GM18909 (cell line): ENCODE measurements at regions not wholly inside any gene's neighbourhood (a gene's known extent, or its start where the extent isn't known, plus 50 kb on each side); places are given as distances from the start of the nearest gene placed in this dataset.

Experiments
- ATAC-seq: cut with Tn5 transposase; IDR thresholded peaks from one replicate; pipeline ENCODE4 v1.9.1; 2021; ENCODE audit warnings: mild to moderate bottlenecking; ENCODE audit not compliant: unreplicated experiment, poor library complexity

DNA sequence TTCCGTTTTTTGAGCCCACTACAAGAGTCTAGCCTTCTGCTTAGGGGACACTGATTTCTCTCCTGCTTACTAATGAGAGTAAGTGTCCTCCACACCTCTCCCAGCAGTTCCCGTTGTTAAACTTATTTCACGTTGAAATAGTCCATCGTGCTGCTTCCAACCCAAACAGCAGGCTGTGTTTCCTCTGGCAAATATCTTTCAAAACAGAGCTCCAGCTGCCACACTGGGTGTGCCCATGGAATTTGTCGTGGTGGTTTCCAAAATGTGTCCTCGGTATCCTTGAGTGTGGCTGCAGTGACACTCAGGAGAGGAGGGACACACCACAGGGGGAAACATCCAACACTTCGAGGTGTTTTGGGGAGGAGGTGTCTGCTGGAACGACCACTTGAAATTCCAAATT is 176.5 kb upstream of the RALGAPA2 start:
- no peak for ATAC-seq

DNA sequence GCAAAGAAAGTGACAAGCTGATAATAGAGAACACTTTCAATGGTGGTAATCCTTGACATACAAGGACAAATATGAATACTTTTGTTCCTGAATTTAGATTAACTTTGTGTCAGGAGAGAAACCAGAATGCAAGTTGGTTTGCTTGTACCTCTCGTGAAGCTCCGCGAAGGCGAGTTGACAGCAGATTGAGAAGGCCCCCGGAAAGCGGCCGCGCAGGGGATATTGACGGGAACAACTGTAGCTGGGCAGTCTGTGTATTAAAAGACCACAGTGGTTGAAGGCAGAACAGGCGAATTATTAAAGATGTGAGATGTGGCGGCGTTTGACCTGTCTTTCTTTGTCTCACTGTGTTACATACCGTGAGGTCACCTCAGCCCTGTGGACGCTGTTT is 175.8 kb upstream of the RALGAPA2 start:
- ATAC-seq: no peak

GRCh38 chr20:20887593-20888265 is 175.3 kb upstream of the RALGAPA2 start:
- no peak for ATAC-seq

DNA sequence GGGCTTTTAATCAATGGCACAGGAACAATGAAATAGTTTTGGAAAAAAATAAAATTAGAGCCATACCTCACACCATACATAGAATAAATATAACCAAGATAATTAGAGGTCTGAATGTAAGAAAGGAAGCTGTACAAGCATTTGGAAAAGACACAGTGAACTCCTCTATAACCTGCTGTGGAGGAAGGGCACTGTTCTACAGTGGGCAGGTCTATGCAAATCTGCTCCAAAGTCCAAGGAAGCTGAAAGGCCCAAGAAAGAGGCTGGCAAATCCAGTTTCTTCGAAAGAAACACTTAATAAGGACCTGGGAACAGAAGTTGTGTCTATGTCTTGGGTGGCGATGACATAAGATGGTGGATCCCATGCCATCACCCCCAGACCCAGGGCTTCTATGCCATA is 169.4 kb upstream of the RALGAPA2 start:
- ATAC-seq: no peak

DNA sequence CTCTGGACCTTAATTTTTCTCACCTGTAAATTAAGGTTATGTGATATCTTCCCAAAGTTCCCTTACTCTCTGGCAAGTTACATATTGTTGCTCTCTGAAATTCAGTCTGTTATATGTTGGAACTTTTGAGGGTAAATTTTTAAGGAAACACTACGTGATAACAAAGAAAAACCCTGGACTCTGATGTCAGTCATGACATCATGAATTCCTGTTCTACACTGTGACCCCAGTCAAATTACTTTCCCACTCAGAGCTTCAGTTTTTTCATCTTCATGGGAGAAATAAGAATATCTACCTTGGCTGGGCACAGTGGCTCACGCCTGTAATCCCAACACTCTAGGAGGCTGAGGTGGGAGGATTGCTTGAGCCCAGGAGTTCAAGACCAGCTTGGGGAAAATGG is 164.6 kb upstream of the RALGAPA2 start:
- no peak for ATAC-seq

GRCh38 chr20:20875716-20876115 is 163.3 kb upstream of the RALGAPA2 start:
- ATAC-seq: no peak

GRCh38 chr20:20872428-20872827 is 160.0 kb upstream of the RALGAPA2 start:
- ATAC-seq: no peak

DNA sequence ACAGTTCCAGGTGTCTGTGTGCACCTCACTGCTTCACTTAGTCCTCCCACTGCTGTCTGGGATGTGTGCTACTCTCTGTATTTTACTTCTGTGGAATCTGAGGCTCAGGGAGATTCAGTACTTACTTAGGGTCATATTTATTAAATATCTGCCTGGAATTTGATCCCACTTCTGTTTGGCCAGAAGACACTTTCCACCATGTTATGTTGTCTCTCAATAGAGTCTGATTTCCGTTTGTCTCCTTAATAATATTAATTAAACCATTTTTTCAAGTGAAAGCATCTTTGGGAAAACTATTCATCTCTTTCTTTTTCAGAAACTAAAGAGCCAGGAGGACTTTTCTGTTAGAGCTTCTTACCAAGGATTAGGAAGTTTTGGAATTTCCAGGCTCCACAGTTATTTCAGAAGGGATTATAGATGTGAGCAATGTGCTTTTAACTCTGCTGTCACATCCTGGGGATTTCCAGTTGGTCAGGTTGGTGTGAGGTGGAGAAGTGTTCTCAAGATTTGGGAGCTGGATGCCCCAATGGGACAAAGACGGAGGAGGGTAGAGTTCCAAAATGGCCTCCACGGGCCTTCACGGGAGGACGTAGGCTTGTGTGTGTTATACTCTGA is 156.8 kb upstream of the RALGAPA2 start:
- ATAC-seq: no peak

DNA sequence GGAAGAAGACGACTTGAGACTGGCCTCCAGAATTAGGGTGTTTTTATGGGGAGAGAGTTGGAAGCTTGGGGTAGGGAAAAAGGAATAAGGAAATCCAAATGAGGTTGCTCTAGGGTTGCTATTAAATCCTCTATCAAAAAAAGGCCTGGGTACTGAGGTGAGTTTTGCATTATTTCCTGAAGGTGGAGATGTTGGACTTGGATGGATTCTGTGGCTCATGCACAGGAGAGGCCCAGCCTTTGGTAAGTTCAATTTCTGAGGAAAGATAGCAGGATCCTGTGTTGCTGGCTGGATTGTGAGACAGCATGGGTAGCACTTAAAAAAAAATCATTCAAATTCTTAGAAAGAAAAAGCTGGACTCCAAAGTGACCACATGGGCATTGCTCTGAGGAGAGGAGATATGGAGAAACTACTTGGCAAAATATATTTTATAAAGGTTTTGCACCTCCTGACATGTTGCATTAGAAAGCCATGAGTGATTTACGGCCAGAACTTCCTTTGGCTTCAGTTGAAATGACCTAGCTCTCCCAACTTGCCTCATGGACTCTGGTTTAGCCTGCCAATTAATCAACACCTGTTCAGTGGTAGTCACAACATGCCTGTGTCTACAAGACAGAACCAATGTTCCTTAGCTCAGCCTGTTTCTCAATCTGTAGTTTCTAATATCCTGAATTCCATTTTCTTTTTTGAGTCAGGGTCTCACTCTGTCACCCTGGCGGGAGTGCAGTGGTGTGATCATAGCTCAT is 152.1 kb upstream of the RALGAPA2 start:
- no peak for ATAC-seq

DNA sequence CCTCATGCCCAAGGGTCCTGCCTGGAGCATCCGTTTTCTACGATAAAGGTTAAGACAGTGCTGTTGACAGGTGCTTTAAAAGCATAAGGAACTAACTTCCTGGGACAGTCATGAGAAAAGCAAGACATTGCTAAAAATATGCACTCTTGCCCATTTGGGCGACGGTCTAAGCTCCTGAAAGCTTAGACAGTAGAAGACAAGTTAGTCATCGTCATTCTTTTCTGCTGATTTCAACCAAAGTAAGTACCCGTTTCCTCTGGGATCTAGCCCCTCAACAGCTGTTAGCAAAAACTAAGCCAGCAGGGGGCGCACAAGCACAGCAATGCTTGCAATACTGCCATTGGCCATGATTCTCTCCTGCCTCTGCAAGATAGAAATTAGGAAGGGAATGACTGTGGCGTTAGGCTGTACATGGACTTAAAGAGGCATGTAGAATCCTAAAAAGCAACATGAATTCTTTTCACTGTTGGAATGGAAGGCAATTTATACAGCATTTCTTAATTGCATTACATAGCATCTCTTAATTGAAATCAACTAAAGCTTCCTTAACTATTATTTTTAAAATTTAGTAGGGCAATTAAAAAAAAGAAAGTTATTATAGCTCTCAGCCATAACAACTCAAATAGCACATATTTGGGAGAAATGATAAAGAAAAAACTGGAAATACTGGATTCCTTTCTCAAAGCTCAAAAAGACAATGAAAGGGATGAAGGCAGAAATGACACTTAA is 147.8 kb upstream of the RALGAPA2 start:
- ATAC-seq: no peak

- no peak for ATAC-seq
Measured at GRCh38 chr20:20859510-20859909, 147.1 kb upstream of the RALGAPA2 start.

GRCh38 chr20:20856956-20857355 is 144.5 kb upstream of the RALGAPA2 start:
- no peak for ATAC-seq

DNA sequence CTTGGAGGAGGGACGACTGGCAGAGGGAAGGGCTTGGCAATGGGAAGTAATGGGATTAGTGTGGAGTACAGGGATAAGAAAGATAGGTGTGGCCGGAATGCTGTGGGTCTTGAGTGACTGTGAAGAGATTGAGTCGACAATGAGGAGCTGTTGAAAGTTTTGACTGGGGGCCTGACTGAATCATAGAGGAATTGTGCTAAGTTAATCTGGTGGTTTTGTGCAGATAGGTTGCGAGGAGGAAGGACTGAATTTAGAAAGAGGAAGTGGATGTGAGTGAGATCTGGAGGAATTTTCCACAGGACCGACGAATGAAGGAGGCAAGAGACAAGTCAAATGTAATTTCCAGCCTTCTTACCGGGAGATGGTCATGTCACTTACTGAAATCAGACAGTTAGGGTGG is 143.9 kb upstream of the RALGAPA2 start:
- ATAC-seq: no peak

DNA sequence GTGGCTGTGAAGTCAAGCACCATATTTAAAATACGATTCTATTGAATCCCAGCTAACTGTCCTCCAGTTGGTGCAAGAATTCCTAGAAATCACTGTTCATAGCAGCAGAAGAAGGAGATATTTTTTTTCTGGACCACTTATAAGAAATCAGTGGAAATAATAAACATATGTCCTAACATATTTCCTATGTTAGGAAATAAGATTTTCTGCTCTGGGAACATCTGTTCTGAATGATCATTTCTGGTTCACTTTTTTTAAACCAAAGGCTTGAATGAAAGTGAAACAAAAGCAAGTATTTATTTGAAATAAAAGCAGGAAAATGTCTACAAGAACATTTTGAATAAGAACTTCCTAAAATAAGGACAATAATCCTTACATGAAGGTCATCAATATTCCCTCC is 138.9 kb upstream of the RALGAPA2 start:
- no peak for ATAC-seq

GRCh38 chr20:20850407-20850806 is 138.0 kb upstream of the RALGAPA2 start:
- no peak for ATAC-seq

DNA sequence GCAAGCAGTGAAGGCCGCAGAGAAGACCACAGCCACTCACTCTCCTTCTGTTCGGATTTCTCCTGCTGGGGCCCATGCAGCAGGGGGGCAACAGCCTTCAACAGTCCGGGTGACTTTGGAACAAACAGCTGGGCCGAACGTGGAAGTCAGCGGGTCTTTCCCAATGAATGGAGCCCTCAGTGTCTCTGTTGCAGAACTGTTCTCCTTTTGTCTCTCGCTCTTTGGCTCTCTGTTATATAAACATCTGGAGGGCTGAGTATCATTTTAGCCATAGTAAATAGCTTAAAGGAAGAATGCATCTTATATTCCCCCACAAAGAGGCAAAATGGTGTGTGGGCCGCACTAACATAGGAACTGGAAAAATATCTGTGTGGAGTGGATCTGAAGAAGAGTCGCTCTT is 136.7 kb upstream of the RALGAPA2 start:
- no peak for ATAC-seq

DNA sequence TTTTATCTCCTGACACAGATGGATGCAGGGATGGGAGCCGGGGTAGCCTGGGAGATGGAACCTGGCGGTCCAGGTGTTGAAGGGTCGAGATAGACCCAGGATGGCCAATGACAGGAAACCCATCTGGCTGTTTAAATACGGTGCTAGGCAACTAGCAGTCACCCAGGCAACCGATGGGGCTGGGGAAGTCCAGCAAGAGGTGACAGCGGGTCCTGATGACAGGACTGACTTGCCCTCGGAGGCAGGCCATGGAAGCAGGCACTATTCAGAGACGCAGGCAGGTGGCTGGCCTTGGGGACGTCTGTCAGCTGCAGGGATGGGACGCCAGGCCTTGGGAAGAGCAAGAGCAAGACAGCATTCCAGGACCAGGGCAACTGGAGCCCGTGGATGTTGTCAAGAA is 135.4 kb upstream of the RALGAPA2 start:
- ATAC-seq: no peak

DNA sequence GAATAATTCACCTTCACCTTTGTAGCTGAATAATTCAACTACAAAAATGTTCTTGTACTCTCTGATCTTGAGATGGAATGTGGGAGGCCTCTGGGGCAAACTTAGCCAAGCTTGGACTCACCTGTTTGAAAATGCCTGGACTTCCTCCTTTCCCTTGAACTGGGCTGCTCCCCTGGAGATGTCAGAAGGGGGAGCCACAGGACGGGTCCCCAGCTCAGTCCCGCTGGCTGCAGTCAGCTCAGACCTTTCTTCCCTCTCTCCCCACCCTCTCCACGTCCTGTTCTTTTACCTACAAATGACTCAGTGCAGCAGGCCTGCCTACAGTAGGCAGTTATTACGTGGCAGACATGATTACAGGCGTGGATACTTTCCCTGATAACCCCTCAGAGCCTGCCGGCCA is 131.5 kb upstream of the RALGAPA2 start:
- no peak for ATAC-seq

GRCh38 chr20:20839771-20840170 is 127.3 kb upstream of the RALGAPA2 start:
- ATAC-seq: no peak

GRCh38 chr20:20837574-20838021 is 125.2 kb upstream of the RALGAPA2 start:
- no peak for ATAC-seq

DNA sequence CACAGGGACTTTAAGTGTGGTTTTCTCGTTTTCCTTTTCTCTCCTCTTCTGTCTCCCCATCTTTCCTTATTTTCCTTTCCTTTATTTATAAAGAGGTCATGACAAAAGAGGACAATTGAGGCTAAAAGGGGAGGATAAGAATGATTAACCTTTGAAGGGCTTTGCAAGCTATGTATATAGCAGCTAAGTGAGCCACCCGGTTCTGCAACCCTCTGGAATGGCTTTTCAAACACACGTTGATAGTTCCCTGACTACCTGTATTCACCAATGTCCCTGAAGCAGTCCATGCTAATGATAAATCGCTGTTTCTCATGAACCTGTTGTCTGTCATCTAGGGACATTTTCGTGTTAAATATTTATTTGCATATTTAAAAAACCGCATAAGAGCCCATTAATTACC is 124.4 kb upstream of the RALGAPA2 start:
- no peak for ATAC-seq
